MM.1S (cell line): ENCODE measurements at regions not wholly inside any gene's neighbourhood (a gene's known extent, or its start where the extent isn't known, plus 50 kb on each side); places are given as distances from the start of the nearest gene placed in this dataset.

ENCODE experiments used
- DNase-seq: peaks from one replicate; pipeline ENCODE4 v3.0.0-alpha.2; 2015
- H2AFZ ChIP-seq: fragments of 300-600 bp; sonication (generic); 2 replicates; pipeline ENCODE4 v1.6.0; 2016; ENCODE audit warnings: antibody characterized with exemption, low read length
- H3F3A ChIP-seq: fragments of 300-600 bp; sonication (generic); 2 replicates; pipeline ENCODE4 v1.6.1; 2016; ENCODE audit warnings: mild to moderate bottlenecking, antibody characterized with exemption, low read length, moderate library complexity, mixed read lengths; ENCODE audit not compliant: insufficient read depth
- H3K27ac ChIP-seq: fragments of 300-600 bp; sonication (generic); 2 replicates; pipeline ENCODE4 v1.5.1; 2016; ENCODE audit warnings: mild to moderate bottlenecking, low read length
- H3K27me3 ChIP-seq: fragments of 300-600 bp; sonication (generic); replicated peaks from 2 replicates; pipeline ENCODE4 v1.6.0; 2016; ENCODE audit warnings: low read length; ENCODE audit not compliant: insufficient read depth
- H3K36me3 ChIP-seq: fragments of 300-600 bp; sonication (generic); replicated peaks from 2 replicates; pipeline ENCODE4 v1.6.1; 2016; ENCODE audit warnings: mild to moderate bottlenecking, low read length, mixed read lengths; ENCODE audit not compliant: insufficient read depth
- H3K4me1 ChIP-seq: fragments of 300-600 bp; sonication (generic); 2 replicates; pipeline ENCODE4 v1.6.1; 2016; ENCODE audit warnings: low read length, mixed read lengths
- H3K4me2 ChIP-seq: fragments of 300-600 bp; sonication (generic); 2 replicates; pipeline ENCODE4 v1.6.0; 2016; ENCODE audit warnings: low read depth, low read length
- H3K4me3 ChIP-seq: fragments of 300-600 bp; sonication (generic); 2 replicates; pipeline ENCODE4 v1.5.1; 2016; ENCODE audit warnings: low read length, mixed read lengths
- H3K79me2 ChIP-seq: fragments of 300-600 bp; sonication (generic); 2 replicates; pipeline ENCODE4 v1.6.1; 2016; ENCODE audit warnings: mixed run types, low read length, mixed read lengths
- H3K9ac ChIP-seq: fragments of 300-600 bp; sonication (generic); 2 replicates; pipeline ENCODE4 v1.6.1; 2016; ENCODE audit warnings: low read length, mixed read lengths
- H3K9me2 ChIP-seq: fragments of 300-600 bp; sonication (generic); replicated peaks from 2 replicates; pipeline ENCODE4 v1.6.1; 2016; ENCODE audit warnings: mild to moderate bottlenecking, low read length, mixed read lengths; ENCODE audit not compliant: insufficient read depth
- H3K9me3 ChIP-seq: fragments of 300-600 bp; sonication (generic); replicated peaks from 2 replicates; pipeline ENCODE4 v1.6.1; 2016; ENCODE audit warnings: mild to moderate bottlenecking, low read length, mixed read lengths; ENCODE audit not compliant: insufficient read depth
- H4K20me1 ChIP-seq: fragments of 300-600 bp; sonication (generic); 2 replicates; pipeline ENCODE4 v1.6.1; 2016; ENCODE audit warnings: mild to moderate bottlenecking, low read length, moderate library complexity, mixed read lengths; ENCODE audit not compliant: insufficient read depth
- EZH2 ChIP-seq: fragments of 300-600 bp; sonication (generic); optimal IDR thresholded peaks from 2 replicates; pipeline ENCODE3; 2017; ENCODE audit warnings: low read depth, mild to moderate bottlenecking, antibody characterized with exemption, low read length, mixed read lengths
- EZH2phosphoT487 ChIP-seq: fragments of 300-600 bp; sonication (generic); IDR thresholded peaks from 2 replicates; pipeline ENCODE4 v1.6.1; 2018; ENCODE audit warnings: antibody characterized with exemption, low read length
- TF ChIP-seq, protein P1 (sequence below): fragments of 300-600 bp; sonication (generic); IDR thresholded peaks from 2 replicates; pipeline ENCODE4 v1.5.1; 2016; ENCODE audit warnings: antibody characterized with exemption, low read length, mixed read lengths

GRCh38 chr12:60027266-60027665 lies 431.4 kb downstream of the SLC16A7 start:
- Histone ChIP-seq H3K36me3 (no peaks in the 10 kb centered on the region), H2AFZ (no peak overlapping the region), H3K4me2 (no peak overlapping the region), H3K27ac (no peak overlapping the region), H3K79me2 (no peaks in the 10 kb centered on the region), H3K27me3 (no peaks in the 10 kb centered on the region), H3K9me2 (no peaks in the 10 kb centered on the region), H4K20me1 (no peaks in the 10 kb centered on the region), H3K4me3 (no peak overlapping the region), H3K9ac (no peak overlapping the region), H3F3A (no peaks in the 10 kb centered on the region), H3K9me3 (no peaks in the 10 kb centered on the region), H3K4me1 (no peaks in the 10 kb centered on the region)
- TF ChIP-seq EZH2phosphoT487 (no peak), EZH2 (no peak)
- TF ChIP-seq, protein P1, sequence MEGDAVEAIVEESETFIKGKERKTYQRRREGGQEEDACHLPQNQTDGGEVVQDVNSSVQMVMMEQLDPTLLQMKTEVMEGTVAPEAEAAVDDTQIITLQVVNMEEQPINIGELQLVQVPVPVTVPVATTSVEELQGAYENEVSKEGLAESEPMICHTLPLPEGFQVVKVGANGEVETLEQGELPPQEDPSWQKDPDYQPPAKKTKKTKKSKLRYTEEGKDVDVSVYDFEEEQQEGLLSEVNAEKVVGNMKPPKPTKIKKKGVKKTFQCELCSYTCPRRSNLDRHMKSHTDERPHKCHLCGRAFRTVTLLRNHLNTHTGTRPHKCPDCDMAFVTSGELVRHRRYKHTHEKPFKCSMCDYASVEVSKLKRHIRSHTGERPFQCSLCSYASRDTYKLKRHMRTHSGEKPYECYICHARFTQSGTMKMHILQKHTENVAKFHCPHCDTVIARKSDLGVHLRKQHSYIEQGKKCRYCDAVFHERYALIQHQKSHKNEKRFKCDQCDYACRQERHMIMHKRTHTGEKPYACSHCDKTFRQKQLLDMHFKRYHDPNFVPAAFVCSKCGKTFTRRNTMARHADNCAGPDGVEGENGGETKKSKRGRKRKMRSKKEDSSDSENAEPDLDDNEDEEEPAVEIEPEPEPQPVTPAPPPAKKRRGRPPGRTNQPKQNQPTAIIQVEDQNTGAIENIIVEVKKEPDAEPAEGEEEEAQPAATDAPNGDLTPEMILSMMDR, result no peak
- DNase-seq, result no peak

DNA sequence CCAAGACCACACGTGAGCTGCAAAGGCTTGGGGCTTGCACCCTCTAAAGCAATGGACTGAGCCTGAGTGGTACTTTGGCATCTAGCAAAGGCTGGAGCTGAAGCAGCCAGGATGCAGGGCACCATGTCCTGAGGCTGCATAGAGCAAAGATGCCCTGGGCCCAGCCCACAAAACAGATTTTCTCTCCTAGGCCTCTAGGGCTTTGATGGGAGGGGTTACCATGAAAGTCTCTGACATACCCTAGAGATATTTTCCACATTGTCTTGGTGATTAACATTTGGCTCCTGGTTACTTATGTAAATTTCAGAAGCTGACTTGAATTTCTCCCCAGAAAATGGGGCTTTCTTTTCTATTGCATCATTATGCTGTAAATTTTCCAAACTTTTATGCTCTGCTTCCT lies 438.3 kb downstream of the SLC16A7 start:
- DNase-seq, result no peak
- Histone ChIP-seq H3K27me3 (no peaks in the 10 kb centered on the region), H3K9me3 (no peaks in the 10 kb centered on the region), H2AFZ (no peak overlapping the region), H3F3A (no peaks in the 10 kb centered on the region), H3K27ac (no peak overlapping the region), H3K36me3 (no peaks in the 10 kb centered on the region), H3K4me1 (no peaks in the 10 kb centered on the region), H3K9ac (no peak overlapping the region), H3K9me2 (no peaks in the 10 kb centered on the region), H3K4me3 (no peak overlapping the region), H4K20me1 (no peaks in the 10 kb centered on the region), H3K4me2 (no peak overlapping the region), H3K79me2 (no peaks in the 10 kb centered on the region)
- no peak for TF ChIP-seq EZH2phosphoT487
- TF ChIP-seq, protein P1, result no peak
- TF ChIP-seq EZH2, result no peak

DNA sequence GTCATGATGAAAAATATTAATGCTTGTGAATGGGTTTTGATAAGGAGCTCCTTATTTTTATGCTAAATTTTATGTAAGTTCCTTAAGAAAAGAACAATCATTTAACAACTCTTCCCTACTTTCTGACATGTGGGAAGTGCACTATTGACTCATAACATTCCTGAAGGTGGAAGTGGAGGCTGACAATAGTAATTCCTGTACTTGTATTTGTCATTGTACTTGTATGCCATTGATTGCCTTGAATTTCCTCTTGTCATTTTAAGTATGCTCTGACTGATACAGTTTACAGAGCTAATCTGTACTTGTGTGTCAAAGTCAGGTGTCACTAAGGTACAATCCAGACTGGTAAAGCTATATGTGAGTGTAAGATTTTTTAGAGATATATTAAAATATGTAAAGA lies 440.0 kb downstream of the SLC16A7 start:
- H4K20me1 ChIP-seq, result no peaks in the 10 kb centered on the region
- no peak for TF ChIP-seq EZH2phosphoT487
- TF ChIP-seq, protein P1, result no peak
- TF ChIP-seq EZH2, result no peak
- H3F3A ChIP-seq, result no peaks in the 10 kb centered on the region
- no peak overlapping the region for H3K4me2 ChIP-seq
- H3K36me3 ChIP-seq, result no peaks in the 10 kb centered on the region
- DNase-seq, result no peak
- H3K9me3 ChIP-seq, result no peaks in the 10 kb centered on the region
- no peaks in the 10 kb centered on the region for H3K4me1 ChIP-seq
- no peaks in the 10 kb centered on the region for H3K9me2 ChIP-seq
- no peak overlapping the region for H3K4me3 ChIP-seq
- H3K79me2 ChIP-seq, result no peaks in the 10 kb centered on the region
- H2AFZ ChIP-seq, result no peak overlapping the region
- H3K27ac ChIP-seq, result no peak overlapping the region
- no peak overlapping the region for H3K9ac ChIP-seq
- no peaks in the 10 kb centered on the region for H3K27me3 ChIP-seq
